IMR-90 (cell line): ENCODE measurements at regions not wholly inside any gene's neighbourhood (a gene's known extent, or its start where the extent isn't known, plus 50 kb on each side); places are given as distances from the start of the nearest gene placed in this dataset.

Experiments
- ATAC-seq: fragments of 200-7000 bp; cut with Tn5 transposase; 2 replicates; pipeline ENCODE4 v1.9.1; 2020; ENCODE audit warnings: low read depth, mild to moderate bottlenecking, moderate library complexity
- BruUV-seq: library from RNA; stranded (reverse); fragments of 400-500 nt; replicated peaks from 2 replicates; lab custom pipeline; 2021; lab: Mats Ljungman, UMichigan
- CTCF ChIA-PET: fragments of 300-600 bp; formaldehyde crosslinking; extraction: SDS; loops from one replicate; lab custom pipeline; 2021; ENCODE audit warnings: antibody characterized with exemption; lab: Yijun Ruan, JAX
- POLR2A ChIA-PET: fragments of 300-600 bp; sonication (Branson Sonifier 250); formaldehyde crosslinking; loops from one replicate; lab custom pipeline; 2022; ENCODE audit warnings: antibody characterized with exemption; ENCODE audit not compliant: unreplicated experiment; lab: Charles Lee
- DNase-seq: peaks from one replicate; pipeline ENCODE4 v3.0.0; 2013
- H2AFZ ChIP-seq: replicated peaks from 2 replicates; pipeline ENCODE3; 2013; ENCODE audit warnings: low read length, mild to moderate bottlenecking; ENCODE audit not compliant: poor library complexity
- H2AK5ac ChIP-seq: 2 replicates; pipeline ENCODE4 v1.6.1; 2013; ENCODE audit warnings: low read depth, low read length, inconsistent platforms
- H2AK9ac ChIP-seq: replicated peaks from 2 replicates; pipeline ENCODE3; 2013; ENCODE audit warnings: mild to moderate bottlenecking, low read depth, low read length, moderate library complexity; ENCODE audit not compliant: poor library complexity
- H2BK120ac ChIP-seq: 2 replicates; pipeline ENCODE4 v1.6.1; 2013; ENCODE audit warnings: low read depth, low read length, inconsistent platforms
- H2BK15ac ChIP-seq: 3 replicates; pipeline ENCODE4 v1.6.1; 2013; ENCODE audit warnings: low read depth, low read length, inconsistent platforms
- H2BK20ac ChIP-seq: 2 replicates; pipeline ENCODE4 v1.6.1; 2013; ENCODE audit warnings: low read depth, mild to moderate bottlenecking, inconsistent platforms, low read length, moderate library complexity
- H2BK5ac ChIP-seq: 2 replicates; pipeline ENCODE4 v1.6.1; 2013; ENCODE audit warnings: mild to moderate bottlenecking, low read depth, low read length, inconsistent platforms; ENCODE audit not compliant: poor library complexity, severe bottlenecking
- H3K14ac ChIP-seq: replicated peaks from 2 replicates; pipeline ENCODE4 v1.6.1; 2013; ENCODE audit warnings: low read depth, low read length, inconsistent platforms
- H3K18ac ChIP-seq: 2 replicates; pipeline ENCODE4 v1.6.1; 2013; ENCODE audit warnings: low read depth, low read length, control low read depth
- H3K23ac ChIP-seq: 2 replicates; pipeline ENCODE4 v1.6.1; 2013; ENCODE audit warnings: low read depth, low read length, inconsistent platforms
- H3K27ac ChIP-seq: 2 replicates; pipeline ENCODE4 v1.5.1; 2013; ENCODE audit warnings: mild to moderate bottlenecking, control low read depth, low read length; ENCODE audit not compliant: insufficient read depth
- H3K27me3 ChIP-seq: 2 replicates; pipeline ENCODE4 v1.6.1; 2013; ENCODE audit warnings: low read length; ENCODE audit not compliant: control insufficient read depth, insufficient read depth
- H3K36me3 ChIP-seq: 2 replicates; pipeline ENCODE4 v1.6.1; 2013; ENCODE audit warnings: low read length, mixed read lengths; ENCODE audit not compliant: control insufficient read depth, insufficient read depth
- H3K4ac ChIP-seq: 2 replicates; pipeline ENCODE4 v1.6.1; 2013; ENCODE audit warnings: low read depth, low read length, inconsistent platforms
- H3K4me1 ChIP-seq: 2 replicates; pipeline ENCODE4 v1.6.1; 2013; ENCODE audit warnings: low read length, mixed read lengths; ENCODE audit not compliant: control insufficient read depth, insufficient read depth
- H3K4me2 ChIP-seq: 2 replicates; pipeline ENCODE4 v1.6.1; 2013; ENCODE audit warnings: low read depth, mild to moderate bottlenecking, control low read depth, low read length, moderate library complexity
- H3K4me3 ChIP-seq: 2 replicates; pipeline ENCODE4 v1.5.1; 2013; ENCODE audit warnings: low read depth, mild to moderate bottlenecking, control low read depth, low read length, moderate library complexity; ENCODE audit not compliant: insufficient read depth
- H3K56ac ChIP-seq: 2 replicates; pipeline ENCODE4 v1.6.1; 2013; ENCODE audit warnings: low read length, inconsistent platforms; ENCODE audit not compliant: insufficient read depth; ENCODE audit errors: extremely low read depth
- H3K79me1 ChIP-seq, 2 experiments: 2 replicates each; pipeline ENCODE4 v1.6.1; 2013; ENCODE audit warnings: low read length in 2 of 2, inconsistent platforms in 1 of 2, low read depth in 1 of 2
- H3K9ac ChIP-seq: 2 replicates; pipeline ENCODE4 v1.6.1; 2013; ENCODE audit warnings: low read depth, low read length, control low read depth
- H3K9me1 ChIP-seq: 2 replicates; pipeline ENCODE4 v1.6.1; 2013; ENCODE audit warnings: low read length, inconsistent platforms; ENCODE audit not compliant: insufficient read depth
- H3K9me3 ChIP-seq: 2 replicates; pipeline ENCODE4 v1.6.1; 2013; ENCODE audit warnings: low read length; ENCODE audit not compliant: control insufficient read depth, insufficient read depth
- H4K20me1 ChIP-seq: 2 replicates; pipeline ENCODE4 v1.6.1; 2013; ENCODE audit warnings: low read length, inconsistent platforms; ENCODE audit not compliant: insufficient read depth
- H4K5ac ChIP-seq: 2 replicates; pipeline ENCODE4 v1.6.1; 2013; ENCODE audit warnings: mild to moderate bottlenecking, low read depth, low read length, control low read depth
- H4K8ac ChIP-seq, 2 experiments: 2 replicates each; pipeline ENCODE4 v1.6.1; 2013; ENCODE audit warnings: low read depth in 2 of 2, low read length in 2 of 2, control low read depth in 1 of 2, inconsistent platforms in 1 of 2
- H4K91ac ChIP-seq: 2 replicates; pipeline ENCODE4 v1.6.1; 2013; ENCODE audit warnings: low read depth, low read length, inconsistent platforms; ENCODE audit not compliant: insufficient read depth
- CEBPB ChIP-seq: IDR thresholded peaks from 2 replicates; pipeline ENCODE4 v1.6.1; 2012; ENCODE audit warnings: low read depth, low read length, improper control_type of control experiment
- RCOR1 ChIP-seq: IDR thresholded peaks from 2 replicates; pipeline ENCODE4 v1.6.1; 2012; ENCODE audit warnings: mild to moderate bottlenecking, low read length, improper control_type of control experiment; ENCODE audit not compliant: insufficient replicate concordance
- RFX5 ChIP-seq: IDR thresholded peaks from 2 replicates; pipeline ENCODE4 v1.8.0; 2012; ENCODE audit warnings: low read depth, mild to moderate bottlenecking, low read length, moderate library complexity
- WGBS, 2 experiments: methylation state at CpG; one replicate each; pipeline versions ENCODE4 v1.1.5 to v1.1.7; 2013; ENCODE audit warnings: missing lambda C conversion rate in 2 of 2; ENCODE audit not compliant: insufficient read length in 1 of 2; ENCODE audit errors: extremely low coverage in 2 of 2; 5-methylcytosine and 5-hydroxymethylcytosine counted together
- dilution Hi-C: fragments of 300-500 bp; cut with HindIII; formaldehyde crosslinking; loops from one replicate; pipeline ENCODE4 v1.14.3; 2018; ENCODE audit warnings: low sequenced_read_pairs; ENCODE audit not compliant: unreplicated experiment
- in situ Hi-C: fragments of 300-500 bp; cut with MboI; formaldehyde crosslinking; loops from 3 replicates; pipeline ENCODE4 v1.14.3; 2019; ENCODE audit warnings: low sequenced_read_pairs, inconsistent platforms, mixed read lengths
- intact Hi-C: fragments of 100-400 bp; cut with micrococcal nuclease; formaldehyde crosslinking; loops from 2 replicates; pipeline ENCODE4 v1.10.0; 2022

GRCh38 chr16:54687043-54687899 lies 243.4 kb upstream of the IRX5 start:
- ATAC-seq (no peak), DNase-seq (no peak)
- H2BK20ac ChIP-seq = no peak overlapping the region
- H3K23ac ChIP-seq = no peak overlapping the region
- in situ Hi-C loops (no loop called here), dilution Hi-C loops (no loop called here), intact Hi-C loops (no loop called here)
- no peaks in the 10 kb centered on the region for H3K27me3 ChIP-seq
- H4K20me1 ChIP-seq = no peaks in the 10 kb centered on the region
- H2AK5ac ChIP-seq = no peak overlapping the region
- BruUV-seq = no TSS peak
- no peaks in the 10 kb centered on the region for H3K4me1 ChIP-seq
- H2AK9ac ChIP-seq = no peak overlapping the region
- no peak overlapping the region for H2BK15ac ChIP-seq
- no peak overlapping the region for H4K91ac ChIP-seq
- no peak overlapping the region for H3K4ac ChIP-seq
- no peak overlapping the region for H3K27ac ChIP-seq
- no CpG with 5 or more reads among the region's 8 CpGs for WGBS, 2 experiments
- H3K9me1 ChIP-seq = no peaks in the 10 kb centered on the region
- no peak overlapping the region for H3K9ac ChIP-seq
- H3K79me1 ChIP-seq = no peaks in the 10 kb centered on the region
- TF ChIP-seq RCOR1 (no peak), RFX5 (no peak), CEBPB (no peak)
- H2AFZ ChIP-seq = no peak overlapping the region
- H3K4me2 ChIP-seq = no peak overlapping the region
- H3K56ac ChIP-seq = no peak overlapping the region
- H3K36me3 ChIP-seq = no peaks in the 10 kb centered on the region
- no peak overlapping the region for H2BK120ac ChIP-seq
- ChIA-PET POLR2A (no interaction called here), CTCF (no interaction called here)
- no peak overlapping the region for H4K5ac ChIP-seq
- no peak overlapping the region for H4K8ac ChIP-seq
- no peak overlapping the region for H3K18ac ChIP-seq
- no peak overlapping the region for H3K14ac ChIP-seq
- no peak overlapping the region for H2BK5ac ChIP-seq
- no peak overlapping the region for H3K4me3 ChIP-seq
- peaks cover under 1% of the 10 kb centered on the region; the same call in 1 of the 2 replicates for H3K9me3 ChIP-seq
